HCT116 (cell line): ENCODE measurements at regions not wholly inside any gene's neighbourhood (a gene's known extent, or its start where the extent isn't known, plus 50 kb on each side); places are given as distances from the start of the nearest gene placed in this dataset.

ENCODE experiments used
- ATAC-seq: fragments of 200-7000 bp; cut with Tn5 transposase; 2 replicates; pipeline ENCODE4 v1.9.1; 2020; ENCODE audit warnings: mild to moderate bottlenecking, moderate library complexity
- BruUV-seq: library from RNA; stranded (reverse); fragments of 400-500 nt; replicated peaks from 2 replicates; lab custom pipeline; 2021; lab: Mats Ljungman, UMichigan
- CTCF ChIA-PET: fragments of 300-600 bp; sonication (Branson Sonifier 250); formaldehyde crosslinking; loops from one replicate; lab custom pipeline; 2021; ENCODE audit warnings: antibody characterized with exemption; lab: Charles Lee
- POLR2A ChIA-PET: fragments of 300-600, 350-600 bp; sonication (Branson Sonifier 250); formaldehyde crosslinking; loops from one replicate; lab custom pipeline; 2021; ENCODE audit warnings: antibody characterized with exemption; lab: Charles Lee
- RAD21 ChIA-PET, 2 experiments: fragments of 300-600 bp; sonication (Branson Sonifier 250); formaldehyde crosslinking; loops; one replicate each; lab custom pipeline; 2023; ENCODE audit warnings: low total read pairs in 2 of 2; ENCODE audit not compliant: uncharacterized antibody in 2 of 2, unreplicated experiment in 2 of 2, low non-redundant PET in 1 of 2; lab: Charles Lee
- DNase-seq: peaks from one replicate; pipeline ENCODE4 v3.0.0-alpha.2; 2010; ENCODE audit warnings: low read depth, low spot score
- H2AFZ ChIP-seq: fragments of 200-600 bp; shearing (Covaris generic), sonication (generic); 2 replicates; pipeline ENCODE4 v1.6.1; 2017; ENCODE audit warnings: low read depth, mixed run types, mixed read lengths, antibody characterized with exemption, low read length; ENCODE audit not compliant: poor library complexity, severe bottlenecking
- H3K27ac ChIP-seq: 2 replicates; pipeline ENCODE4 v1.5.1; 2012; ENCODE audit warnings: low read depth, low read length
- H3K27me3 ChIP-seq: fragments of 200-600 bp; sonication (generic); 2 replicates; pipeline ENCODE4 v1.6.1; 2016; ENCODE audit warnings: mixed run types, low read length, mixed read lengths; ENCODE audit not compliant: insufficient read depth
- H3K36me3 ChIP-seq, 2 experiments: fragments of 200-500 bp in 1 of 2; fragments of 200-600 bp in 1 of 2; sonication (Bioruptor generic) in 1 of 2; sonication (generic) in 1 of 2; 2 replicates each; pipeline versions ENCODE4 v1.5.1 to v1.6.1; 2014 to 2016; ENCODE audit warnings: low read length in 2 of 2, inconsistent platforms in 1 of 2, mixed read lengths in 1 of 2, mixed run types in 1 of 2; ENCODE audit not compliant: insufficient read depth in 2 of 2, control insufficient read depth in 1 of 2
- H3K4me1 ChIP-seq, 2 experiments: fragments of 200-600 bp in 1 of 2; sonication (generic) in 1 of 2; 2 replicates each; pipeline versions ENCODE4 v1.5.1 to v1.6.1; 2012 to 2017; ENCODE audit warnings: low read length in 2 of 2, inconsistent platforms in 1 of 2, mild to moderate bottlenecking in 1 of 2, mixed read lengths in 1 of 2, mixed run types in 1 of 2, moderate library complexity in 1 of 2; ENCODE audit not compliant: insufficient read depth in 2 of 2, control insufficient read depth in 1 of 2
- H3K4me2 ChIP-seq: fragments of 200-600 bp; sonication (generic); 2 replicates; pipeline ENCODE4 v1.6.1; 2017; ENCODE audit warnings: mixed run types, low read length, mixed read lengths
- H3K4me3 ChIP-seq, 2 experiments: fragments of 200-600 bp in 1 of 2; sonication (generic) in 1 of 2; replicated peaks in 1 of 2; 2 replicates each; pipeline ENCODE4 v1.5.1; 2011 to 2016; ENCODE audit warnings: low read length in 2 of 2, control low read depth in 1 of 2, low read depth in 1 of 2, mild to moderate bottlenecking in 1 of 2, mixed read lengths in 1 of 2, mixed run types in 1 of 2
- H3K79me2 ChIP-seq: fragments of 200-600 bp; sonication (generic); 2 replicates; pipeline ENCODE4 v1.6.1; 2017; ENCODE audit warnings: mild to moderate bottlenecking, mixed run types, low read length, moderate library complexity, mixed read lengths; ENCODE audit not compliant: insufficient read depth
- H3K9ac ChIP-seq: fragments of 200-600 bp; sonication (generic); 2 replicates; pipeline ENCODE4 v1.6.1; 2016; ENCODE audit warnings: low read length, mixed read lengths
- H3K9me2 ChIP-seq: fragments of 200-600 bp; sonication (generic), shearing (Covaris generic); 2 replicates; pipeline ENCODE4 v1.6.1; 2017; ENCODE audit warnings: mixed run types, mild to moderate bottlenecking, moderate library complexity; ENCODE audit not compliant: insufficient read depth
- H3K9me3 ChIP-seq, 2 experiments: fragments of 200-500 bp in 1 of 2; fragments of 200-600 bp in 1 of 2; sonication (Bioruptor generic) in 1 of 2; sonication (generic) in 1 of 2; 2 replicates each; pipeline ENCODE4 v1.6.1; 2014 to 2017; ENCODE audit warnings: low read length in 2 of 2, mixed read lengths in 2 of 2, inconsistent platforms in 1 of 2, low read depth in 1 of 2, mild to moderate bottlenecking in 1 of 2, mixed run types in 1 of 2, moderate library complexity in 1 of 2; ENCODE audit not compliant: control insufficient read depth in 1 of 2, insufficient read depth in 1 of 2
- H4K20me1 ChIP-seq: fragments of 200-600 bp; sonication (generic), shearing (Covaris generic); 2 replicates; pipeline ENCODE4 v1.6.1; 2017; ENCODE audit warnings: mixed run types, mild to moderate bottlenecking, moderate library complexity; ENCODE audit not compliant: insufficient read depth
- CBX3 ChIP-seq: IDR thresholded peaks from 2 replicates; pipeline ENCODE4 v1.6.1; 2012; ENCODE audit warnings: low read depth
- CEBPB ChIP-seq: IDR thresholded peaks from 2 replicates; pipeline ENCODE4 v1.6.1; 2012; ENCODE audit warnings: low read depth
- EGR1 ChIP-seq: IDR thresholded peaks from 2 replicates; pipeline ENCODE4 v1.6.1; 2012; ENCODE audit warnings: low read depth
- EZH2phosphoT487 ChIP-seq: fragments of 200-600 bp; IDR thresholded peaks from 2 replicates; pipeline ENCODE4 v1.6.1; 2018; ENCODE audit warnings: antibody characterized with exemption, borderline replicate concordance
- FOSL1 ChIP-seq: IDR thresholded peaks from 2 replicates; pipeline ENCODE4 v1.6.1; 2012; ENCODE audit warnings: low read depth
- JUND ChIP-seq: IDR thresholded peaks from 2 replicates; pipeline ENCODE4 v1.6.1; 2012
- MAX ChIP-seq: IDR thresholded peaks from 2 replicates; pipeline ENCODE4 v1.6.1; 2012
- POLR2A ChIP-seq: IDR thresholded peaks from 2 replicates; pipeline ENCODE4 v1.7.0; 2011; ENCODE audit warnings: borderline replicate concordance; ENCODE audit not compliant: insufficient read depth, insufficient read length; ENCODE audit errors: extremely low read depth
- POLR2AphosphoS5 ChIP-seq: IDR thresholded peaks from 2 replicates; pipeline ENCODE4 v1.6.1; 2011; ENCODE audit warnings: mild to moderate bottlenecking, low read depth, low read length, moderate library complexity
- RAD21 ChIP-seq: IDR thresholded peaks from 2 replicates; pipeline ENCODE4 v1.6.1; 2012; ENCODE audit warnings: low read depth, mild to moderate bottlenecking
- SIN3A ChIP-seq: IDR thresholded peaks from 2 replicates; pipeline ENCODE4 v1.6.1; 2012; ENCODE audit warnings: low read depth
- SP1 ChIP-seq: IDR thresholded peaks from 2 replicates; pipeline ENCODE4 v1.6.1; 2012; ENCODE audit warnings: low read depth
- SRF ChIP-seq: IDR thresholded peaks from 2 replicates; pipeline ENCODE4 v1.6.1; 2012; ENCODE audit warnings: low read depth
- TCF7L2 ChIP-seq: IDR thresholded peaks from 2 replicates; pipeline ENCODE4 v1.7.0; 2011; ENCODE audit warnings: borderline replicate concordance, inconsistent platforms; ENCODE audit not compliant: insufficient read depth, insufficient read length; ENCODE audit errors: extremely low read depth
- YY1 ChIP-seq: IDR thresholded peaks from 2 replicates; pipeline ENCODE4 v1.6.1; 2011; ENCODE audit warnings: low read length, low read depth, moderate library complexity, mild to moderate bottlenecking; ENCODE audit not compliant: insufficient replicate concordance; ENCODE audit errors: extremely low read depth
- ZBTB33 ChIP-seq: IDR thresholded peaks from 2 replicates; pipeline ENCODE4 v1.6.1; 2011; ENCODE audit warnings: mild to moderate bottlenecking, low read length, moderate library complexity; ENCODE audit not compliant: insufficient replicate concordance; ENCODE audit errors: extremely low read depth
- ZFX ChIP-seq: fragments of 450-650 bp; IDR thresholded peaks from 2 replicates; pipeline ENCODE4 v1.6.1; 2017
- ZNF274 ChIP-seq: fragments of 200-500 bp; sonication (Bioruptor generic); IDR thresholded peaks from 2 replicates; pipeline ENCODE4 v1.6.1; 2014; ENCODE audit warnings: mild to moderate bottlenecking, low read depth, low read length, inconsistent platforms
- intact Hi-C: fragments of 100-400 bp; cut with micrococcal nuclease; formaldehyde crosslinking; loops from 2 replicates; pipeline ENCODE4 v1.10.0; 2022

- no peak overlapping the region for H3K4me2 ChIP-seq
- H3K9me3 ChIP-seq: no peaks in the 10 kb centered on the region; a peak in 1 of 4 replicates
- H3K27me3 ChIP-seq: no peaks in the 10 kb centered on the region
- DNase-seq: no peak
- intact Hi-C loops: no loop called here
- ChIA-PET RAD21 (no interaction called here), CTCF (no interaction called here), POLR2A (no interaction called here)
- H3K4me3 ChIP-seq: no peak overlapping the region
- H2AFZ ChIP-seq: no peak overlapping the region
- H3K9me2 ChIP-seq: no peaks in the 10 kb centered on the region
- H3K27ac ChIP-seq: no peak overlapping the region
- no peaks in the 10 kb centered on the region for H3K79me2 ChIP-seq
- H3K36me3 ChIP-seq: no peaks in the 10 kb centered on the region
- BruUV-seq: no TSS peak
- H3K4me1 ChIP-seq: no peaks in the 10 kb centered on the region
- no peaks in the 10 kb centered on the region; the same call in 1 of the 2 replicates for H4K20me1 ChIP-seq
- TF ChIP-seq SRF (no peak), FOSL1 (no peak), CBX3 (no peak), SIN3A (no peak), ZNF274 (no peak), MAX (no peak), ZBTB33 (no peak), POLR2A (no peak), EGR1 (no peak), CEBPB (no peak), TCF7L2 (no peak), JUND (no peak), SP1 (no peak), EZH2phosphoT487 (no peak), YY1 (no peak), RAD21 (no peak), ZFX (no peak), POLR2AphosphoS5 (no peak)
- no peak overlapping the region for H3K9ac ChIP-seq
- no peak for ATAC-seq
Measured at GRCh38 chr2:103130857-103131256, 369.0 kb downstream of the TMEM182 start.
